Left kidney (tissue), 1 donor: ENCODE measurements at regions not wholly inside any gene's neighbourhood (a gene's known extent, or its start where the extent isn't known, plus 50 kb on each side); places are given as distances from the start of the nearest gene placed in this dataset.

ENCODE experiments used
- DNase-seq: peaks from one replicate; pipeline ENCODE4 v3.0.0-alpha.2; 2013

DNA sequence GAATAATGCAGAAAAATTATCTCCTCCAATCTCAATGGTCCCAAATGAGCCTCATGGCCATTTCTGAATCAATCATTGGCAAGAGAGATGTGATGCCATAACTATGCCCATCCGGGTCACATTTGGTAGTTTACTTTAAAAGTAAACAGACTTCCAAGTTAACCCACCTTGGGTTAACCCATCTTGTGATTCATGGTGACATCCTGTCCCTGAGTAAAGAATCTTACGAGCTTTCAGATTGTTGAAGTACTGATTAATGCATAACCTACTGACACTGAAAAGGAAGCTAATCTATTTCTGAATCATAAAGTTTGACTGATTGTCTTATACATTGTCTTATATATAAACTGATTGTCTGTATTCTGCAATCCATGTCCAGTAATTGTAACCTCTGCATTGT is 467.2 kb upstream of the AGTR1 start:
- DNase-seq = no peak

DNA sequence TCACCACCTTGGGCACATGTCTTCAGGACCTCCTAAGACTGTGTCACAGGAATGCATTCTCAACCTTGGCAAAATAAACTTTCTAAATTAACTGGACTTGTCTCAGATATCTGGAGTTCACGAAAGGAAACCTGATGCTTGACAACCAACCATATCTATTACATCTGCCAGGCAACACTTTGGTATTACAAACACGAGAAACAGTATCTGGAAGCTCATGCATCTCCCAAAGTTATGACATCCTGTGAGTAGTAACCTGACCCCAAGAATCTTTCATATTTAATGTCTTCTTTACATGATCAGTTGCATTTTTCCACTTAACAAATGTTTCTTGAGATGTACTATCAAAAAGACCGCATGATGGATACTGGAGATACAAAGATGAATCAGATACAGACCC is 465.3 kb upstream of the AGTR1 start:
- no peak for DNase-seq

DNA sequence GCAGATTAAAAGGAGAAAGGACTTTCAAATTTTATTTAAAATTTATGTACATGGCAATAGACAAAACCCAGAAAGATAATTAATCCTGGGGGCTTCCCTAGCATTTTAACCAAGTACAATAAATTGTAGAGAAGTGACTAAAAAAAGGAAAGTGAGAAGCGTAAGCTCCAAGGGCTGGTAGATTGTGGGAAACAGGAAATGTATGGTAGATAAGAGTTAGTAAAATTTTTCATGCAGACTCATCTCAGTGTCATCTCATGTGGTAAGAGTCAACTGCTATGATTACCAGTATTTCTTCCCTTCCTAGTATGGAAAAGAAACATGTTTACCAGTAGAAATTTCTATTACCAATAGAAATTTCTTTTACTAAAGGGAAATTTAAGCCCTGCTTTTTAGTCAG is 464.3 kb upstream of the AGTR1 start:
- no peak for DNase-seq

DNA sequence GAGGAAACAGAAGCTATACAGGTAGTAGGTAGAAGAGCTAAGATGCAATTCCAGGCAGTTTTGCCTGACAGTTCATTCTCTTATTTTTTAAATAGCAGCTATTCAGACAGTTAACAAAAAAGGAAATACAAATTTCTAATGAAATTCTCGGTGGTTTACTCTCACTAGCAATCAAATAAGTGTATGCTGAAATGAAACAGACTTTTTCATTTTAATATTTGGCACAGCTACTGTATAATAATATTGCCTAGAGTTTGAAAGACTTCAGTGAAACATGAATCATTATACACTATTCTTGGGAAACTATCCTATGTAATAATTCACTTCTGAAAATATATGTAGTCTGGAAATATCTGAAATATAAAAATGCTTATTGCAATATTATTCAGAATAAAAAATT is 463.2 kb upstream of the AGTR1 start:
- no peak for DNase-seq

DNA sequence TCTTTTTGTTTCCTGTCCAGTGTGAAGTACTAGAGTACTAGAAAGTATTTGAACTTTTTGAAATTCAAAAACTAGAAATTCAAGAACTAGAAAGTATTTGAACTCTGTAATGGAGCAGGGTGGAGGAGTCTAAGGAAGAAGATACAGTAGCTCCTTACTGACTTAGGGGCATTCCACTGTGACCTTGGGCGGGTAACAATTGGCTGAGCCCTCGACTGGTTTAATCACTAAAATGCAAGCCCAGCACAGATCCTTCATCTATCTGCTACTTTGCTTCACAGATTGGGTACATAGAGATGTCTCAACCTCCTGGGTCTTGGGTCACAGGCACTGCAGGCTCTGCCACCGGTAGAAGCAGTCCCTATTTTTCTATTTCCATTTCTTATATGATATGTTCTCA is 462.1 kb upstream of the AGTR1 start:
- no peak for DNase-seq

DNA sequence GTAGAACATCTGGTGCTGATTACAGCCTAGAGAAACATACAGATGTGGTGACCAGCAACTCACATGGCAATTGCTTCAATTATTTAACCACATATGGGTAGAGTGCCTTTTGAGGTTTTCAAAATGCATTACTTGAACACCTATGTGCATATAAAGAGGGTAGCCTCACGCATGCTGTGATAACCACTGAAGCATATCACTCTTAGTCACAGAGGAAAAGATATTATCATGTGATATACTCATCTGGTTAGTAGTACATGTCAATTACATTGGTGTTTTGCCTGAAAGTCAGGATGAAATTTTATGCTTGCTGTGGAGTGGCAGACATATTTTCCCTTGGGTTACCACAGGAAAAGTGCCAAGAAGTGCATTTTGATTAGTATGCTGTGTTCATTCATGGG is 459.3 kb upstream of the AGTR1 start:
- DNase-seq = no peak

DNA sequence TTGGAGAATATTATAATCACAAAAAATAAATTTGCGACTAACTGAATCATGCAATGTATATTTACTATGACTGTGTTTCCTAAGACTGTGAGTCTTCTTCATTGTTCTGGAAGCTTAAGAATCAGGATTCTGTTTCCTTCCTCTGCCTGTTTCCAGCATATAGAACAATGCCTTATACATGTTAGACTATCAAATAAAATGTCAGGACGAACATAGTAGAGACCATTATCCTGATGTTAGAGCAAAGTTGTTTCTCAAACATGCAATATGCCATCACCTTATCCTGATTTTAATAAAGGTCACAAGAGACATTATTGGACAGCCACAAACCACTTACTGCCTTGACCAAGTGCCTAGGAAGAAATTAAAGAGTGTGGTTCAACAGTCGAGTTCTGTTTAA is 457.4 kb upstream of the AGTR1 start:
- DNase-seq = no peak

DNA sequence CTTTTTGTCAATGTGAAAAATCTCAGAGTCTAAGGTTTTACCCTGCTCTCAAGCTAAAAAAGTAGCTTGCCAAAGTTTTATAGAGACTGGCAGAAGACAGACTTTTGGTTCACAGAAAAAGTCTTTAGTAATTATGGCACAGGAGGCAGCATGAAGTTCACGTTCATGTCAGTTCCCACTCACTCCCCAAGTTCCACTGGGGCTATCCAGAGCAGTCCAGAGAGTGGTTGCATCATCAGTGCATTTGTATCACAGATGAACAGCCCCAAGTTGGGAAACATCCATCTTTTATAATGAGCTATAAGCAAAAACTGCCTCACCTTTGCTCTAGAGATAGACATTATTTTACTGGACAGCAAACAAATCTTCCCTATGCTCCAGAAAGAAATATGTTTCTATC is 454.1 kb upstream of the AGTR1 start:
- DNase-seq = no peak

DNA sequence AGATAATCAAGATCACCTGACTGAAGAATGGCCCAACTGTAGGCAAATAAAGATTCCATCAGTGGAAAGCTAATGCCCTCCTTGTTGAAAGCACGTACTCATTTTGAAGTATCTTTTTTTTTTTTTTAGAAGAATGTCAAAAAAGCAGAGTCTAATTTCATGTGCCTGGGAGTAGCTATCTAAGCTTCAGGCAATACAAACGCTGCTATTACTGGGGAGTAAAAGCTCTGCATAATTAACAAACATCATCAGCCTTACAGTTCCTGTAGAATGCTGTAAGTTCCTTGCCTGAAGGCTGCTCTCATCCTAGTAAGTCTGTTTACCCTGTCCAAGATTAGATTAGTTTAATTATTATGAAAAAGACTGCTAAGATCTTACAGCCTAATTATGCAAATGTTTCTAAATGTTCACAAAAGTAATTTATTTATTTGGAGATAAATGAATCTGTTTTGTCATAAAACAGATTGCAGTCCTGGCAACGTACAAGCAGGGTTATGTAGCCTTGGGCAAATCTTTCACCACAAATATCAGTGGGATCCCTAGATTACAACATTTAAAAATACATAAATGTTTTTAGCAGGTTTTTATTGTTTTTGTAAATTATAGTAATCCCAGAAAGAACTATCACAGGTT is 451.3 kb upstream of the AGTR1 start:
- DNase-seq = no peak

DNA sequence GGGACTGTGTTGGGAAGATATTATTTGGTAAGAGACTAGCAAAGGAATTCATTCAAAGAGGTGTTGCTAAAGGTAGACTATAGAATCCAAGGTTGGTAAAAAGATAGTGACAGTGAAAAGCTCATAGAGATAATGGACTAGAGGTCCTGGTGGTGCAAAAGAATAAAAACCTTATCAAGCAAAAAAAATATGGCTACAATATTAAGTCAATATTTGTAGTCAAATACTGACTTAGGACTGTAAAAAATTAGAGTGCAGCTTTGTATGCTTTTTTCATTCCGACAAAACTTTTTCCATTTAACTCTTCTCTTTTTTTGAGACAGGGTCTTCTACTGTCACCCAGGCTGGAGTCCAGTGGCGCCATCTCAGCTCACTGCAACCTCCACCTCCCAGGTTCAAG is 444.0 kb upstream of the AGTR1 start:
- DNase-seq = no peak

DNA sequence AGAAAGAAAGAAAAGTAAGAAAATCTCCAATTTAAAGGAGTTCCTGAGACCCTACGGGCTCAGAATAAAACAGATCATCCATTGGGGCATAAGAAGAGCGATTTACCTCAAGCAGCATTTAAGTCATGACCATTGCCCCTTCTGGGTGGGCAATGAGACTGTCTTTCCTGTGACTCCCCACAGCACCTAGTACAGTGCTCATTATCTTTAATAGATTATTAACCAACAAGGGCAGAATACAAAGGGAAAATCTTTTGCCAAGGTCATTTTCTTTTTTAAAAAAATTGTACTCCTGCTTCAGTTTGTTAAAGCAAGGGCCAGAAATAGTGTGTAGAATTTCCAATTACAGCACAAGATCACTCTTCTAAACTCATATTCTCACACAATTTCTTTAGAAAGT is 443.3 kb upstream of the AGTR1 start:
- no peak for DNase-seq

DNA sequence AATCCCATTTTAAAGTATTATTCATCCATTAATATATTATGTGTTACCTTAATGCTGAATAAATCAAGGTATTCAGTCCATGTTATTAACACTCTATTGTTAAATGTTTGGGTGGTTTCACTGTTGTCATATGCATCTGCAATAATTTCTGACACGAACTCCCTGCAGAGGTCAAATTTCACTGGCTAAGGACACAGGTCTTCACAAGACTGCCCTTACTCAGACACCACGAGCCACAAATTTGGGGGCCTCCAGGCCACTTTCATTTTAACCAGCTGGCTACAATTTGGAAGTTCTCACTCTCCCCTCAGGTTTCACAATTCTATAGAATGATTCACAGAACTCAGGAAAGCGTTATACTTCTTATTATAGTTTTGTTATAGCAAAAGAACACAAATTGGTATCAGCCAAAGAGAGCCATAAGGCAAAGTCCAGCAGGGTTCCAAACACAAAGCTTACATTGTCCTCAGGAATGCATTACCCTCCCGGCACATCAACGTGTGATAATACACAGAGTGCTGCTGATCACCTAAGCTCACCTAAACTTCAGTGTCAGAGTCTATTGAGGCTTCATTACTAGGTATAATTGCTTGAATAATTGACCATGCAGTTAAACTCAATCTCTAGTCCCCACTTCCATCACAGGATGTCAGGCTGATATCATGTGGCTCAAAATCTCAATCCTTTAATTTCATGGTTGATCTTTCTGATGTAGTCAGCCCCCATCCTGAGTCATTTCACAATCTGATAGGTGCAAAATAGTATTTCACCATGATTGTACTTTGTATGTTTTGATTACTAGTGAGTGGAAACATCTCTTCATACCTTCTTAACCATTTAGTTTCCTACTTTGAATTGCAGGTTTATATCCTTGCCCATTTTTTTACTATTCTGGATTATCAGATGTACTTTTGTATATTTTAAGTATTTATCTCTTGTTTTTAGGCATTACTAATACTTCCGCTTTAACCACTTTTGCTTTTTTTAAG is 441.4 kb upstream of the AGTR1 start:
- no peak for DNase-seq

DNA sequence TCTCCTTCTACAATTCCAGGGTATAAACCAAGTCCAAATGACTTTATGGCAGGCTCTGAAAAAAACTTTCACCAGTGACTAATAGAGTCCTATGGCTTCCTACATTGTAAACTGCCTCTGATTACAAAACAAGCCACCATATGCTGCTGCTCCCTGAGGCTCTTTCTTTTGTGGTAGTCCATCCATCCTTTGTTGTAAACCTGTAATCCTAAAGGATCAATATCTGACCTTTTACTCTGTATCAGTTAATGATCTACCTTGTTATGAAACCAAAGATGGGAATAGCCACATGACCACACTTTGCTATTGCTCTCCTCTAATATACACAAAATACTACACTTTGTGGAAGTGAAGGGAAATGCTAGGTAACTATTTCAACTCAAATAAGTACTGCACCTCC is 434.7 kb upstream of the AGTR1 start:
- no peak for DNase-seq

DNA sequence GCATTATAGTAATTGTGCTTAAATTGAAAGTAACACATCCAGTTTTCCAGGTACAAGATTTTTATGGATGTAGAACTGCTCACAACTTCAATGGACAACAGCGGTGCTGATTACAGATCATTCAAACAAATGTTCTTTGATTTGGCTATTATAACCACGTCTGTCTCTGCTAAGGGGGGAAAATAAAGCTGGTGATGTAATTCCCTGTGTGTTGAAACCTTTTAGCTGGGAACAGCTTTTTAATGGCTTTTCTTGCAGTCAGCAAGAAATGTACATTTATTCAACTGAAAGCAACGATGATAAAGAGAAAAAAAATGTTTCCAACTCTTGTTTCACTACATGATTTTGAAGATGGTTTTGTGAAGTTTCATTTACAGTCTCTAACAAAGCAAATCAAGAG is 431.9 kb upstream of the AGTR1 start:
- no peak for DNase-seq

DNA sequence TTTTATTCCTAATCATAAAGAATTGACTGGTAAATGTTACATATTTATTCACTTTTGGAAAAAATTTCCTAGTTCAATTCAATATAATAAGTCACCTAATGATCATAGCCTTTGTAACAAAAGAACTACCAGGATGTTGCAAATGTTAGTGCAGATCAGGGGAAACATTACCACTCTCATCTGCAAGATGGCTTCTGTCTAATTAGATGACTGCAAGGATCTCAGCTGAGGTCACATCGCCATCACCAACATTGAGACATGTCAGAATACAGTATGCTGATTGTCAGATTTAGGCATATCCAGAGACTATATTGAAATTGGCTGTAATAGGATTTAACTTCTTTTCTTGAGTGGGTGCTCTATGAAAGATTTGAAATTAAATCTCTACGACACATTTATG is 431.4 kb upstream of the AGTR1 start:
- DNase-seq = no peak

DNA sequence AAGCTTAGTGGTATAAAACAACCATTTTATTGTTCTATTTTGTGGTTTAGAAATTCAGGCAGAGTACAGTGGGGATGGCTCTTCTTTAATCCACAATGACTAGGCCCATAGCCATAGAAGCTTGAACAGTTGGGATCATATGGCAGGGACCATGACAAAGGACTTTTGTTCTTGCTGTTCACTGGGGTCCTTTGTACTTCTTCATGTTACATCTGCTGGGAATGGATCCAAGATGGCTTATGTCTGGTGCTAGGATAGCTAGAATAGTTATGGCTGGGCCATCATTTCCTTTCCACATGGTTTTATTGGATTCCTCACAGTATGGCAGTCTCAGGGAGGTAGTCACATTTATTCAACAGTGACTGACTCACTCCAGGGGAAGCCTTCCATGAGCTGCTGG is 427.9 kb upstream of the AGTR1 start:
- no peak for DNase-seq

DNA sequence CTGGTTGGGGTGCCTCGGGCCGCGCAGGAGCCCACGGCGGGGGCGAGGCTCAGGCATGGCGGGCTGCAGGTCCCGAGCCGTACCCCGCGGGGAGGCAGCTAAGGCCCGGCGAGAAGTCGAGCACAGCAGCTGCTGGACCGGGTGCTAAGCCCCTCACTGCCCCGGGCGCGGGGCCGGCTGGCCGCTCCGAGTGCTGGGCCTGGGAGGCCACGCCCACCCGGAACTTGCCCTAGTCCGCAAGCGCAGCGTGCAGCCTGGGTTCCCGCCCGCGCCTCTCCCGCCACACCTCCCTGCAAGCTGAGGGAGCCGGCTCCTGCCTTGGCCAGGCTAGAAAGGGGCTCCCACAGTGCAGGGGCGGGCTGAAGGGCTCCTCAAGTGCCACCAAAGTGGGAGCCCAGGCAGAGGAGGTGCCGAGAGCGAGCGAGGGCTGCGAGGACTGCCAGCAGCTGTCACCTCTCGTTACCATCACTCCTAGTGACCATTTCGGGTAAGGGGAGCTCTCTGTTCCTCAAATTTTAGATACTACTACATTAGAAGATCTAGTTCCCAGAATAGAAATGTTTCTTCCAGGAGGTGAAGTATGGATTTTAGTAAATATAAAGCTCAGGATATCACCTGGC is 417.0 kb upstream of the AGTR1 start:
- no peak for DNase-seq

DNA sequence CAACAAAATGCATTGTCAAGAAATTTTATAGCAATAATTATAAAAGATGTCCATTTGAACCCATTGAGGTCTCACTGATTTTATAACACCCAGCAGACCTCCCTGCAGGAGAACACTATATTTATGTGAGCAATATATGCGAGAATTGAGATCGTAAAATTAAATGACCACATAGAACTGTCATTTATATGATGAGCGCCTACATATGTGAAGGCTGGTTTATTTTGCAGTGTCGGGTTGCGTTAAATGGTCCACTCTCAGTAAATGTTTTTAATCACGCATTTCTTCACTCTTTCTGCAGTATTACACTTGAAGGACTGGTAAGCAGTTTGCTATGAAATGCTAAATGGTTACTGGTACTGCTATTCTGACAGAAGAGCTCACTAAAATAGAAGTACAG is 408.5 kb upstream of the AGTR1 start:
- peak; percentile 24 for DNase-seq

DNA sequence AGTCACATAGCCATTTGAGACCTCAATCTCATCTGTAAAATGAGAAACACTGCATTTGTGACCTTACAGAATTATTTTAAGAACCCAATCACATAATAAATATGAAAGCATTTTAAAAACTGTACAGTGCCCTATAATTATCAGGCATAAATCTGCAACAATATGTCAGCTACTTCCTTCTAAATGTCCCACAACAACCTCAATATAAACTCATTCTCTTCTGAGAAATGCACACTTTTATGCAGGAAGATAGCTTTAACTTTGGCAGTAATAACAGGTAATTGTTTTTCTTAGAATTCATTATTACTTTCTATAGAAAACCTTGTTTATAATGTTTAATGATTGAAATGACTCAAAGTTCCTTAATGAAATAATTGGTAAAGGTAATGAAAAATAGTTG is 400.7 kb upstream of the AGTR1 start:
- DNase-seq = no peak

DNA sequence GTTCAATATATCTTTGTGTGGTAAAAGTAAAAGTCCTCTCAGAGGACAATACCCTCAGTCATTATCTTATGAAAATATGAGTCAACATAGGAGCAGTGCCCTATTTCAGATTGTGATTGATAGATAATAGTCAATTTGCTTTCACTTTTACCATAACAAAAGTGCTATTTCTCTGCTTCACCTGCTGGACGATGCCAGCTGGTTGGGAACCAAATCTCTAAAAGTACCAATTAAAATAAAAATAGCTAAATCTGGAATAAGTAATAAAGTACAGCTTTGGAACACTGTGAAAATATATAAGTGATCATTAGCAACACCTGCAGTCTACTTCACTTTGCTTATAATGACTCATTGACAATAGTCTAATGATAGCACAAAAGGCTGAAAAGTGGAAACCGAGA is 390.3 kb upstream of the AGTR1 start:
- no peak for DNase-seq

DNA sequence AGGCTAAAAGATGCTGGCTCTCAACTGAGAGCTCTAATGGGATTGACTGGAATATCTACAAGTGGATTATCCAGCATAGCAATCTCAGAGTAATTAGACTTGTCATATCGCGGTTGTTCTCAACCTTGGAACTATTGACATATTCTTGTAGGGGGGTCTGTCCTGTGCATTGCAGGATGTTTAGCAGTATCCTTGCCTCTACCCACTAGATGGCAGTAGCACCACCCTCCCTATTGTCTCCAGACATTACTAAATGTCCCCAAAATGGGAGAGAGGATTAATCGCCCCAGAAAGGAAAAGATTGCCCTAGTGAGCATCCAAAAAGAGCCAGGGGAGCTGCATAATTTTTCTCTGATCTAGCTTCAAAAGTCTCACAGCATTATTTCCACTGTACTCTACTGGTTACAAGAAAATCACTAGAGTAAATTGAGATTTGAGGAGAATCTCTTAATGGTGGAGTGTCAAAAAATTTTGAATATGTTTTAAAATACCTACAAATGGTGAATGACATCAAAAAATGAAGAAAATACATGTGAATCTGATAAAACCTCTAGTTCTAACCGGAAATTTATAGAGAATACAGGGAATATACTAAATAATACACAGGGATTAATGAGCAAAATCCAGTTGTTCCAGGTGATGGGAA is 388.2 kb upstream of the AGTR1 start:
- no peak for DNase-seq

DNA sequence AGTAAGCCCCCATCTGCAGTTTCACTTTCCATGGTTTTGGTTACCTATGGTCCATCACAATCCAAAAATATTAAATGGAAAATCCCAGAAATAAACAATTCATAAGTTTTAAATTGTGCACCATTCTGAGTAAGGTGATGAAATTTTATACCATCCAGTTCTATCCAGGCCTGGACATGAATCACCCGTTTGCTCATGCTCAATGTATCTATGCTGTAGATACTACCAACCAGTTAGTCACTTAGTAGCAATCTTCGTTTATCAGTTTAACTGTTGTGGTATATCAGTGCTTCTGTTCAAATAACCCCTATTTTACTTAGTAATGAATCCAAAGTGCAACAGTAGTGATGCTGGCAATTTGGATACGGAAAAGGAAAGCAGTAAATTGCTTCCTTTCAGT is 381.9 kb upstream of the AGTR1 start:
- DNase-seq = no peak

DNA sequence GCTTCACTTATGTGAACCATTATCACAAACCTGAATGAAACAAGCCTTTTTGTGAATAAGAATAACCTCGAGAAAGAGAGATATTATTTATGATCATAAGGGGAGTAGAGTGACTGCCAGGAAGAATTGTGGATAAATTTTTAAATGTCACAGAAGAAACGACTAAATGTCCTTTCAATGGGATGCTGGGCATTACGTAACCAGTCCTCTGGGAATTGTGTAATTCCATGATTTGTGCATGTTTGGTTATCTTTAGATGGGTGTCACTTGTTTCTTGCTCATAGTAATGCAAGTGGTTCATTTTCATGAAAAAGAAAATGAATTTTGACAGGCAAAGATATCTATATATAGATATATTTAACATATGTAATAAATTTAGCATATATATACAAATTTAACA is 379.5 kb upstream of the AGTR1 start:
- no peak for DNase-seq
